GM21576 (cell line): ENCODE measurements at regions not wholly inside any gene's neighbourhood (a gene's known extent, or its start where the extent isn't known, plus 50 kb on each side); places are given as distances from the start of the nearest gene placed in this dataset.

Experiments
- ATAC-seq: cut with Tn5 transposase; IDR thresholded peaks from one replicate; pipeline ENCODE4 v1.9.1; 2021; ENCODE audit warnings: mild to moderate bottlenecking, moderate library complexity; ENCODE audit not compliant: unreplicated experiment

DNA sequence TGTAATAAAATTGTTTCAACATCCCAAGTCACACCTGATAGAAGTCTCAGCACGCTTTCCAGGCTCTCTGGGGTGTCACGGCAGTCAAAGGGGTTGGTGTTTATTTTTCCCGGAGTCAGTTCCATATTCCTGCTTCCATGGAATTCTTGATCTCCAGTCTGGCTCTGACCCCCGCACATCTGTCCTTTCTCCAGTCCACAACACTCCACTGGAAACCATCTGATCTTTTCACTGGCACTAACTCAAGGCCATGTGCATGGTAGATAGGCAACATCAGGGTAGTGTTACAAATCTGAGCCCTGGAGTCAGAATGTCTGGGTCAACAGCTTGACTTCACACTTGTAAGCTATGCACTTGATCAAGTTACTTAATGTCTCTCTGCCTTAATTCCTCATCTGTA lies 176.2 kb downstream of the WDR11 start:
- no peak for ATAC-seq

- no peak for ATAC-seq
Observed at GRCh38 chr10:121032460-121032859, 181.3 kb downstream of the WDR11 start.

GRCh38 chr10:121033366-121033765 lies 182.2 kb downstream of the WDR11 start:
- ATAC-seq: no peak

GRCh38 chr10:121036431-121036830 lies 185.3 kb downstream of the WDR11 start:
- ATAC-seq: no peak

DNA sequence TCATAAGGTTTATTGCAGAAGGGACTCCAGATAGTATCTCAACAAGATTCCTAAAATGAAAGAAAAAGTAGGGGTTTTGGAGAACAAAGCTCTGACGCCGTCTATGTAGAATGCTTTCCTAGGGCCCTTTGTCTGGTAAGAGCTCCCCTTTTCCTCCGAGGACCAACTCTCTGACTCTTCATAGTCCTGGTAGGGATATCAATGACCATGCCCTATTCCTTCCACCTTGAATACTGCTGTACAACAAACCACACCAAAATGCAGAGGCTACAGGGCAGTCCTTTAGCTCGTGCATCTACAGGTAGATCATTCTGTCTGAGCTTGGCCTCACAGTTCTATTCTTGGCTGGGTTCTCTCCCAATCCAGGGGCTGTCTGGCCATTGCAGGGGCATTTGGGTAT lies 190.3 kb downstream of the WDR11 start:
- no peak for ATAC-seq

DNA sequence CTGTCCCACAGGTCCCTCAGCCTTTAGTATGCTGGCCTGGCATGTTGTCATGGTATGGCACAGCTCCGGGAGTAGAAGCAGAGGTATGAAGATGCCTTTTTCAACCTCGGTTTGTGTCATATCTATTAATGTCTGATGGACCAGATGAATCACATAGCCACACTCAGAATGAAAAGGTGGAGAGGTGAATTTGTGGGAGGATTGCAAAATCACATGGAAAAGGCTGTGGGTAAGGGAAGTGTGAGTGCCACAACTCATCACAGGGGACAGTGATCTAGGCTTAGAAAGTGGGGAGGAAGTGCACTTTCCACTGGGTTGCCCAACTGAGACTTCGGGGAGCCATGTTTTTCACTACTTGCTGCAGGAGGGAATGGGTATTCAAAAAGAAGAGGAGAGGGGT lies 190.7 kb downstream of the WDR11 start:
- no peak for ATAC-seq

DNA sequence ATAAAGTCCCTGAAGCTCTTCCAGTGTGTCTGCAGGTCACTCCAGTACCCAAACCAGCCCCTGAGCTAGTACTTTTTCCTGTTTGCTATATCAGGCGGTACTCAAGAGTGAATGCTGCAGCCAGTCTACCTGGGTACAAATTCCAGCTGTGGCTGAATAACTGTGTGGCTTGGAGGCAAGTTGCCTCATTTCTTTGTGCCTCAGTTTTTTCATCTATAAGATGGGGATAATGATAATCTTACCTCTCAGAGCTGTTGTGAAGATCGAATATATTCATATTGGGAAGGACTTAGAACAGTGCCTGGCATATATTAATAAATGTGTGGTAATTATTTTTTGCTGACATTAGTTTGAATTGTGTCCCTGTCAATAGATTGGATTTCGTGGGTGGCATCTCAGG lies 191.2 kb downstream of the WDR11 start:
- no peak for ATAC-seq

DNA sequence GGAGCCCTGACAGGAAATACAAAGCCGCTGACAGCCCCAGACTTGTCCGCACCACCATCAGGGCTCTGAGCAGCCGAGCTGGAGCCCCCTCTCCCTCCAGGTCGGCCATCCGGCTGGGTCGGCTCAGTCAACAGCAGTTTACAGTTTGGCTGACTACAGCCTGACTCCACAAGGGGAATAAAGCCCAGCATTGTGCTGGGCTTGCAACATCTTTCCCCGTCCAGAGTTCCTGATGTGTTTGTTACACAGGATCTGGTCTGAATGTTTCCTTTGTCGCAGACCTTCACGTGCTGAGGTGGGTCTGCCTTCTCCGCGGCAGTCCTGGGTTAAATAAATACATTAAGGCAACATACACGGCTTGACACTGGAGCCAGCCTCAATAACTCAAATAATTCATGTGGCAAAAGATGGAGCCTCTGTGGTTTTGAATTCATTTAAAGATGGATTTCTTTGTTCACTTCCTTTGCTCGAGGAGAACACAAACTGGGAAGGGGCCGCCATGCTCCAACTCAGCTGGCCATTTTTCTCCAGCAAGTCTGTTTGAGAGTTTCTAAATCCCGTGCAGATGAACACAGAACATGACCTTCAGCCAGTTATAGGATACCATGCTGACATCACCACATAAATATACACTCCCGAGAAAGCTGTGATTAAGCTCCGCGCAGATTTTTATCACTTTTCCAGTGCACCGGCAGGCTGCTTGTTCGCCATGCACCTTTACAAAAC lies 192.1 kb downstream of the WDR11 start:
- ATAC-seq: no peak

- ATAC-seq: no peak
Observed at GRCh38 chr10:121048749-121049148, 197.6 kb downstream of the WDR11 start.

GRCh38 chr10:121049489-121049888 lies 198.3 kb downstream of the WDR11 start:
- ATAC-seq: no peak

- ATAC-seq: no peak
Observed at GRCh38 chr10:121049923-121050322, 198.8 kb downstream of the WDR11 start.

GRCh38 chr10:121051171-121051570 lies 200.0 kb downstream of the WDR11 start:
- no peak for ATAC-seq

DNA sequence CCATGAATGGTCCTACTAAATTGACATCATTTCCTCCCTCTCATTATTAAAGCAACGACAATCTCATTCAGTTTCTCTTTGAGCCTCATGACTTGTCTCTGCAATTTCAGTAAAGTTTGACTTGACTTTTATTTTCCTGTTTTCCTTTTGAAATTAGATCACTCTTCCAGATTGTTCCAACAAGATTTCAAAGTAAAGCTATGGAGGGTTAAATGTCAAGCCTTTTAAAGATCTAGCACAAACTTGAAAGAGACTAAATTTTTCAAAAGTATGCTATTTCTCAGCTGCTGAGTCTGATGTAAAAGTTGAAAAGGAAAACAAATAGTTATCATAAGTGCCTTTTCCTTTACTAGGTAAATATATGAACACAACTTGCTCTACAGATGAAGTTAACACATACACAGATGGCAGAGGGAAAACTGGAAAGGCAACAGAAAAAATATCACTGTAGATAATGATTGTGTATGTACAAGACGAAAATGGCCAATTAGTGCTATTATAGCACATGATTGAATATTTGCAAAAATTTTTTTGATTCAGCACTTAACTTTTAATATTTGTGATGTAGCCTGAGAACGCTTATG lies 200.6 kb downstream of the WDR11 start:
- no peak for ATAC-seq

DNA sequence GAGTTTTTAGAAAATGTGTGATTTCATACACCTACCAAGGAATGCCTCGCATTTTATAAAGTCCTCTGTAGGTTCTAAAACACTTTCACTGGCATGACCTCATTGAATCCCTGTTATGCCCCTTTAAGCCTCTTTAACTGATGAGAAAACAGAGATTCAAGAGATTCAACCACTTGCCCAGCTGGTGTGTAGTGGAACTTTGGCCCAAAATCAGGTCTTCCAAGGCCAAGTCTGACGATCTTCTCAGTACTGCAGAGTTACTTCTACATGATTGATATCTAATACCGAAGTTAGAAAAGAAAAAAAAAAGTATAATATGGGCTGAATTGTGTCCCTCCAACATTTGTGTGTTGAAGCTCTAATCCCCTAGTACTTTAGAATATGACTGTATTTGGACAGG lies 202.0 kb downstream of the WDR11 start:
- no peak for ATAC-seq

DNA sequence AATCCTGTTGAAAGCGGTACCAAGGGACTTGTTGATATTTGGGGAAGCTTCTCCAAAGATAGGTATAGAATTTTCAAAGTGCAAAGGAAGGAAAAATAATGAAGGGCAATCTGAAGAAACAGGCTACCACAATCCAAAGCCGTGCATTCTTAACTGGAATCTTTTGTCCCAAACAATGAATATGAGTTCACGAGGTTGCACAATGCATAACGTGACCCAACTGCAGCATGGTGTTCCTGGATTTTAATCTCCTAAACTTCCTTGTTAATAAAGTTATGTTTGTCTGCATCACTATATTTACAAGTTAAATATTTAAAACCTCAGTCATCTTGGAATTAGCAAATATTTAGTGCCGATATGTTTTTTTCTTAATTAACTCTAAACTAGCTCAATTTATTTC lies 203.7 kb downstream of the WDR11 start:
- no peak for ATAC-seq

DNA sequence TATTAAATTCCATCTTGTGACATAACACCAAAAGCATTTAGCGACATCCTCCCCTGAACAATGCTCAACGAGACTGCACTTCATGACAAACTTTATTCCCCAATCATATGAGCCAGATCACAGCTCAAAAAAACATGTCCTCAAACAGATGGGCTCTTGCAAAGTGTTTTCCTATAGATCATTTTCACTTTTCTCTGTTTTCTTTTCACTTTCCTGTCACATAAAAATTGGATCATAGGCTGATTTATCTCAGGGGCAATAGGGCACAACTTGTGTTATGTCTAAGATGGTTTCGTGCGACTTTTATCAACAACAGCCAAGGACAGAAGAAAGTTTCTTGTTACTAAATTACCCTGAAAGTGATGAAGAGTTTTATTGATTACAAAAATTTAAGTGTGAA lies 206.1 kb downstream of the WDR11 start:
- ATAC-seq: no peak

DNA sequence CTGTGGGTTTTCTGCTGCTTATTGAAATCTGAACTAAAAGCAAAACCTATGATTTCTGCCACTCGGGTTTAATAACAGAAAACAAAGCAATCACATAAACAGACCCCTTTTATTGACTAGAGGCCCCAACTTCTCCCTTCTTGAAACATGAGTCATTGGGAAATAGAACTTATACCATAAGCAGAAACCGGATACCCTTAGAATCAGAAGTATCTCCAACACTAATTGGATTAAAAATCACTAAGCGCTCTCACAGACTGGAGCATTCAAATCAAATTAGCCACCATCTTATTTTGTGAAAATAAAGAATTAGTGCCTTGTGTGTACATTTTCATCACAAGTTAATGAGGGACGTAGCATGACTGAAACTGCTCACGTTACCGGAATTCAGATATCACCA lies 206.9 kb downstream of the WDR11 start:
- no peak for ATAC-seq

GRCh38 chr10:121059351-121059750 lies 208.2 kb downstream of the WDR11 start:
- no peak for ATAC-seq

- ATAC-seq: no peak
Observed at GRCh38 chr10:121062115-121062514, 211.0 kb downstream of the WDR11 start.

DNA sequence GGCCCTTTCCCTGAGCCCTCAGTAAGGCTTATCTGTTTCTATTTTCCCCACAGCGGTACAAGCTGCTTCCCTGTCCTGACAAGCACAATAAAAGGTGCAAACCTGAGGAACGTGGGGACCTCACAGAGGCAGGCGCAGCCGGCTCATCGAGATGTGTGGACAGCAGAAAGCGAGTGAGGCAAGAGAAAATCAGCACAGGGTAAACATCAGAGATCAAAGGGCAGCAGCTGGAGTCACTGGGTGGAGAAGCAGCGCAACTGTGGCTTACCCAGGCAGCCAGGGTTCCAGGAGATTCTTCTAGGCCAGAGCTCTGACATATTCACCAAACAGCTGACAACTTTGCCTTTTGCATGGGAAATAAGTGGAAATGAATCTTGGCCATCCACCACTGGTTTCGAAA lies 212.6 kb downstream of the WDR11 start:
- ATAC-seq: no peak

- ATAC-seq: no peak
Observed at GRCh38 chr10:121064491-121064890, 213.3 kb downstream of the WDR11 start.

DNA sequence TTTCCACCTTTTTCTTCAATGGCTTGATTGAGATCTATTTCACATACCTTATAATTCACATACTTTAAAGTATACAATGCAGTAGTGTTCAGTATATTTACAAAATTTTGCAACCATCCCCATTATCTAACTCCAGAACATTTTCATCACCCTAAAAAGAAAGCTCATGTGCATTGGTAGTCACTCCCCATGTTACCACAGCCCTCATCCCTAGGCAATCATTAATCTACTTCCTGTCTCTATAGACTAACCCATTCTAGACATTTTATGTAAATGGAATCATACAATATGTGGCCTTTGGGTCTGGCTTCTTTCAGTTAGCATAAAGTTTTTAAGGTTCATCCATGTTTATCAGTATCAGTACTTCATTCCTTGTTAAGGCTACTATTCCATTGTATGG lies 214.2 kb downstream of the WDR11 start:
- ATAC-seq: no peak
